PFSK-1 (cell line): ENCODE measurements at regions not wholly inside any gene's neighbourhood (a gene's known extent, or its start where the extent isn't known, plus 50 kb on each side); places are given as distances from the start of the nearest gene placed in this dataset.

Source experiments
- FOXP2 ChIP-seq: optimal IDR thresholded peaks from 2 replicates; pipeline ENCODE3; 2011; ENCODE audit warnings: borderline replicate concordance, control low read depth, inconsistent platforms; ENCODE audit not compliant: insufficient read depth; ENCODE audit errors: extremely low read length, extremely low read depth
- POLR2AphosphoS5 ChIP-seq: IDR thresholded peaks from 2 replicates; pipeline ENCODE4 v1.6.1; 2012; ENCODE audit warnings: low read depth, mild to moderate bottlenecking, control low read depth, low read length, moderate library complexity
- REST ChIP-seq, 2 experiments: IDR thresholded peaks; 2 replicates each; pipeline versions ENCODE4 v1.6.1 to v1.8.0; 2011 to 2012; ENCODE audit warnings: low read depth in 2 of 2, low read length in 2 of 2, control low read depth in 1 of 2, inconsistent platforms in 1 of 2, mild to moderate bottlenecking in 1 of 2, moderate library complexity in 1 of 2; ENCODE audit not compliant: insufficient read depth in 1 of 2
- SIN3A ChIP-seq: IDR thresholded peaks from 2 replicates; pipeline ENCODE4 v1.6.1; 2012; ENCODE audit warnings: mild to moderate bottlenecking, low read length, moderate library complexity, borderline replicate concordance; ENCODE audit not compliant: insufficient read depth
- TAF1 ChIP-seq: IDR thresholded peaks from 2 replicates; pipeline ENCODE4 v1.6.1; 2012; ENCODE audit warnings: low read length, control low read depth, borderline replicate concordance; ENCODE audit not compliant: insufficient read depth

GRCh38 chr5:172561151-172561550 is 79.9 kb upstream of the NEURL1B start:
- TF ChIP-seq FOXP2 (no peak), TAF1 (no peak), POLR2AphosphoS5 (no peak), REST (IDR thresholded peaks at IDR 0.05; ENCODE audit: insufficient read depth in 1 of 2, low read depth in 2 of 2, low read length in 2 of 2) (no peak), SIN3A (no peak)
